Peyer's patch (tissue), 2 donors: ENCODE measurements at regions not wholly inside any gene's neighbourhood (a gene's known extent, or its start where the extent isn't known, plus 50 kb on each side); places are given as distances from the start of the nearest gene placed in this dataset.

Experiments
- small RNA-seq, 2 donors: library from RNA; depleted of rRNA; stranded (forward); fragments of <200 nt; gene quantifications; one replicate each; pipeline ENCODE3, GENCODE V24; 2016

Small RNA genes in the stretch of these regions (small RNA-seq; reads per million reads assigned to genes)
- gene AL731534.1 (0 reads per million in 2 donors), gene MIR3924 (0 reads per million in 2 donors), gene RF01299 (0 reads per million in 2 donors)
